Right ventricle myocardium superior (tissue), 1 donor: ENCODE measurements at regions not wholly inside any gene's neighbourhood (a gene's known extent, or its start where the extent isn't known, plus 50 kb on each side); places are given as distances from the start of the nearest gene placed in this dataset.
A peak's percentile ranks its signal among the peaks of the same experiment; 100 is the strongest.
"Not testable (repeated sequence)": the region's sequence is repeated elsewhere in the genome, so short reads cannot be mapped to it uniquely, and the experiment has no call there.

ENCODE experiments used
- ATAC-seq: fragments of 200-7000 bp; cut with Tn5 transposase; one replicate; pipeline ENCODE4 v1.9.1; 2020; ENCODE audit warnings: mild to moderate bottlenecking; ENCODE audit not compliant: poor library complexity
- DNase-seq: peaks from one replicate; pipeline ENCODE4 v3.0.0-alpha.2; 2020
- intact Hi-C: fragments of 100-400 bp; cut with DNase I; formaldehyde crosslinking; loops from one replicate; pipeline ENCODE4 v1.11.2; 2022
- donor health status: DM: no; HTN: yes; CAD: no; lungs with severe emphysema.

- ATAC-seq (no peak), DNase-seq (no peak)
- intact Hi-C loops: no loop called here
Observed at GRCh38 chr14:44403193-44403592, 103.9 kb downstream of the FSCB start.

GRCh38 chr14:44396226-44396625 lies 110.9 kb downstream of the FSCB start:
- DNase-seq: no peak

GRCh38 chr14:44392984-44393383 lies 114.1 kb downstream of the FSCB start:
- intact Hi-C loops: no loop called here
- DNase-seq: no peak
- no peak for ATAC-seq

More at GRCh38 chr14:44396226-44396625, 110.9 kb downstream of the FSCB start:
- ATAC-seq: no peak
- intact Hi-C loops: no loop called here

GRCh38 chr14:44388306-44388705 lies 118.8 kb downstream of the FSCB start:
- no peak for ATAC-seq
- intact Hi-C loops: no loop called here
- no peak for DNase-seq

- intact Hi-C loops: no loop called here
- ATAC-seq: no peak
- no peak for DNase-seq
Observed at GRCh38 chr14:44385906-44386305, 121.2 kb downstream of the FSCB start.

- DNase-seq, intact Hi-C loops, ATAC-seq: not testable (repeated sequence)
Observed at GRCh38 chr14:44385296-44385695, 121.8 kb downstream of the FSCB start.

- peak; percentile 30 for DNase-seq
- intact Hi-C loops, ATAC-seq: not testable (repeated sequence)
Observed at GRCh38 chr14:44384601-44385293, 122.3 kb downstream of the FSCB start.

- no peak for ATAC-seq
- intact Hi-C loops: no loop called here
Observed at GRCh38 chr14:44384093-44384492, 123.0 kb downstream of the FSCB start.

GRCh38 chr14:44383636-44384035 lies 123.4 kb downstream of the FSCB start:
- DNase-seq (no peak), ATAC-seq (no peak)
- intact Hi-C loops: no loop called here

More at GRCh38 chr14:44384093-44384492, 123.0 kb downstream of the FSCB start:
- DNase-seq: no peak

- ATAC-seq (peak; percentile 46), DNase-seq (no peak)
- intact Hi-C loops: no loop called here
Observed at GRCh38 chr14:44379292-44379977, 127.6 kb downstream of the FSCB start.

GRCh38 chr14:44374906-44375305 lies 132.2 kb downstream of the FSCB start:
- ATAC-seq: no peak
- DNase-seq: no peak
- intact Hi-C loops: no loop called here

- intact Hi-C loops: no loop called here
- ATAC-seq: no peak
Observed at GRCh38 chr14:44372807-44373489, 134.1 kb downstream of the FSCB start.

GRCh38 chr14:44372231-44372630 lies 134.9 kb downstream of the FSCB start:
- intact Hi-C loops: no loop called here
- ATAC-seq (no peak), DNase-seq (no peak)

More at GRCh38 chr14:44372807-44373489, 134.1 kb downstream of the FSCB start:
- DNase-seq: no peak

GRCh38 chr14:44370727-44371126 lies 136.4 kb downstream of the FSCB start:
- DNase-seq: no peak
- no peak for ATAC-seq
- intact Hi-C loops: no loop called here

GRCh38 chr14:44369401-44370123 lies 137.5 kb downstream of the FSCB start:
- intact Hi-C loops: no loop called here
- no peak for DNase-seq
- ATAC-seq: no peak

- intact Hi-C loops: no loop called here
- DNase-seq (no peak), ATAC-seq (no peak)
Observed at GRCh38 chr14:44361083-44361482, 146.0 kb downstream of the FSCB start.

- ATAC-seq (no peak), DNase-seq (no peak)
- intact Hi-C loops: no loop called here
Observed at GRCh38 chr14:44353805-44354204, 153.3 kb downstream of the FSCB start.

GRCh38 chr14:44352201-44352600 lies 154.9 kb downstream of the FSCB start:
- DNase-seq (no peak), ATAC-seq (no peak)
- intact Hi-C loops: no loop called here

GRCh38 chr14:44347316-44347715 lies 159.8 kb downstream of the FSCB start:
- ATAC-seq: no peak
- no peak for DNase-seq
- intact Hi-C loops: no loop called here
